A673 (cell line): ENCODE measurements at regions not wholly inside any gene's neighbourhood (a gene's known extent, or its start where the extent isn't known, plus 50 kb on each side); places are given as distances from the start of the nearest gene placed in this dataset.

Experiments used
- CTCF ChIP-seq: fragments of 300-800, 200-600 bp; sonication (generic); conservative IDR thresholded peaks from 2 replicates; pipeline ENCODE4 v1.5.1; 2017; ENCODE audit warnings: low read depth, mild to moderate bottlenecking, antibody characterized with exemption, low read length, moderate library complexity, mixed read lengths
- EZH2 ChIP-seq: fragments of 200-600 bp; sonication (generic); IDR thresholded peaks from 2 replicates; pipeline ENCODE4 v1.6.1; 2017; ENCODE audit warnings: borderline replicate concordance, low read depth, mild to moderate bottlenecking, mixed read lengths, antibody characterized with exemption, low read length; ENCODE audit not compliant: poor library complexity, severe bottlenecking

GRCh38 chrX:38868321-38868720, 67.1 kb downstream of the MID1IP1 start:
- TF ChIP-seq EZH2 (no peak), CTCF (no peak)
